ENCODE measurements at regions not wholly inside any gene's neighbourhood (a gene's known extent, or its start where the extent isn't known, plus 50 kb on each side); places are given as distances from the start of the nearest gene placed in this dataset.

GRCh38 chr6:104591573-104592334, 268.0 kb downstream of the HACE1 start:
- 60 to 67% methylated on average over 2 of the region's 2 CpGs for WGBS, 2 donors
- no peak for TF ChIP-seq CTCF (IDR thresholded peaks at IDR 0.05)
- no peak for TF ChIP-seq EP300 (IDR thresholded peaks at IDR 0.05)
- TF ChIP-seq POLR2A (IDR thresholded peaks at IDR 0.05), result no peak
- no peaks in the 10 kb centered on the region for H3K9me3 ChIP-seq
- no peaks in the 10 kb centered on the region for H3K27me3 ChIP-seq
- H3K4me1 ChIP-seq, result no peaks in the 10 kb centered on the region
- no peaks in the 10 kb centered on the region for H3K36me3 ChIP-seq
- no peak overlapping the region for H3K27ac ChIP-seq
- H3K4me3 ChIP-seq, result no peak overlapping the region
- DNase-seq (ENCODE audit: low spot score in 2 of 2), result no peak

GRCh38 chr6:104589940-104590339, 269.8 kb downstream of the HACE1 start:
- H3K9me3 ChIP-seq, result no peaks in the 10 kb centered on the region
- TF ChIP-seq CTCF (IDR thresholded peaks at IDR 0.05) (no peak), EP300 (IDR thresholded peaks at IDR 0.05) (no peak), POLR2A (IDR thresholded peaks at IDR 0.05) (no peak)
- no peak overlapping the region for H3K27ac ChIP-seq
- H3K4me3 ChIP-seq, result no peak overlapping the region
- no peaks in the 10 kb centered on the region for H3K27me3 ChIP-seq
- no peaks in the 10 kb centered on the region for H3K4me1 ChIP-seq
- DNase-seq (ENCODE audit: low spot score in 2 of 2), result no peak
- no peaks in the 10 kb centered on the region for H3K36me3 ChIP-seq

- no peak for DNase-seq (ENCODE audit: low spot score in 2 of 2)
- no peaks in the 10 kb centered on the region for H3K4me1 ChIP-seq
- no peak overlapping the region for H3K4me3 ChIP-seq
- WGBS, 2 donors, result 57 to 61% methylated on average over 2 of the region's 2 CpGs
- no peaks in the 10 kb centered on the region for H3K27me3 ChIP-seq
- no peak overlapping the region for H3K27ac ChIP-seq
- TF ChIP-seq EP300 (IDR thresholded peaks at IDR 0.05), result no peak
- no peak for TF ChIP-seq POLR2A (IDR thresholded peaks at IDR 0.05)
- TF ChIP-seq CTCF (IDR thresholded peaks at IDR 0.05), result no peak
- H3K36me3 ChIP-seq, result no peaks in the 10 kb centered on the region
- peaks cover 0 to 6% (median 0%) of the 10 kb centered on the region in 4 donors for H3K9me3 ChIP-seq
These were observed 274.1 kb downstream of the HACE1 start for GRCh38 chr6:104585646-104586045.

- H3K4me3 ChIP-seq, result no peak overlapping the region
- TF ChIP-seq EP300 (IDR thresholded peaks at IDR 0.05), result no peak
- no peak for TF ChIP-seq CTCF (IDR thresholded peaks at IDR 0.05)
- DNase-seq (ENCODE audit: low spot score in 2 of 2), result no peak
These were observed 279.3 kb downstream of the HACE1 start for GRCh38 chr6:104580452-104580851.

GRCh38 chr6:104579310-104579863, 280.3 kb downstream of the HACE1 start:
- WGBS, 2 donors, result 81 to 88% methylated on average over 5 of the region's 5 CpGs
- no peak for TF ChIP-seq CTCF (IDR thresholded peaks at IDR 0.05)
- TF ChIP-seq POLR2A (IDR thresholded peaks at IDR 0.05), result no peak
- TF ChIP-seq EP300 (IDR thresholded peaks at IDR 0.05), result no peak
- H3K9me3 ChIP-seq, result peaks cover 0 to 6% (median 0%) of the 10 kb centered on the region in 4 donors

More at GRCh38 chr6:104580452-104580851, 279.3 kb downstream of the HACE1 start:
- no peaks in the 10 kb centered on the region for H3K27me3 ChIP-seq
- H3K27ac ChIP-seq, result no peak overlapping the region
- peaks cover 0 to 15% (median 0%) of the 10 kb centered on the region in 4 donors for H3K4me1 ChIP-seq
- peaks cover 0 to 6% (median 0%) of the 10 kb centered on the region in 4 donors for H3K9me3 ChIP-seq
- no peaks in the 10 kb centered on the region for H3K36me3 ChIP-seq

More at GRCh38 chr6:104579310-104579863, 280.3 kb downstream of the HACE1 start:
- H3K4me3 ChIP-seq, result no peak overlapping the region
- H3K27me3 ChIP-seq, result no peaks in the 10 kb centered on the region
- peaks cover 0 to 15% (median 0%) of the 10 kb centered on the region in 4 donors for H3K4me1 ChIP-seq
- no peaks in the 10 kb centered on the region for H3K36me3 ChIP-seq
- H3K27ac ChIP-seq, result no peak overlapping the region
- no peak for DNase-seq (ENCODE audit: low spot score in 2 of 2)

Data from tibial nerve (tissue), 4 donors.